Astrocyte of the cerebellum (primary cell): ENCODE measurements at regions not wholly inside any gene's neighbourhood (a gene's known extent, or its start where the extent isn't known, plus 50 kb on each side); places are given as distances from the start of the nearest gene placed in this dataset.

Experiments used
- DNase-seq: peaks from one replicate; pipeline ENCODE4 v3.0.0-alpha.2; 2011; ENCODE audit warnings: low read depth
- H3K4me3 ChIP-seq: 2 replicates; pipeline ENCODE4 v1.5.1; 2011; ENCODE audit warnings: mild to moderate bottlenecking, low read depth, low read length, moderate library complexity
- CTCF ChIP-seq: IDR thresholded peaks from 2 replicates; pipeline ENCODE4 v1.5.1; 2012; ENCODE audit warnings: low read length, low read depth, moderate library complexity, mild to moderate bottlenecking; ENCODE audit errors: missing control alignments
- in situ Hi-C: cut with HindIII; loops from 2 replicates; pipeline ENCODE4 v1.10.0; 2017; ENCODE audit warnings: low sequenced_read_pairs

- no peak for DNase-seq
- H3K4me3 ChIP-seq: no peak overlapping the region
- in situ Hi-C loops: no loop called here
- no peak for TF ChIP-seq CTCF
Measured at GRCh38 chr10:42988069-42988468, 88.8 kb upstream of the RET start.

DNA sequence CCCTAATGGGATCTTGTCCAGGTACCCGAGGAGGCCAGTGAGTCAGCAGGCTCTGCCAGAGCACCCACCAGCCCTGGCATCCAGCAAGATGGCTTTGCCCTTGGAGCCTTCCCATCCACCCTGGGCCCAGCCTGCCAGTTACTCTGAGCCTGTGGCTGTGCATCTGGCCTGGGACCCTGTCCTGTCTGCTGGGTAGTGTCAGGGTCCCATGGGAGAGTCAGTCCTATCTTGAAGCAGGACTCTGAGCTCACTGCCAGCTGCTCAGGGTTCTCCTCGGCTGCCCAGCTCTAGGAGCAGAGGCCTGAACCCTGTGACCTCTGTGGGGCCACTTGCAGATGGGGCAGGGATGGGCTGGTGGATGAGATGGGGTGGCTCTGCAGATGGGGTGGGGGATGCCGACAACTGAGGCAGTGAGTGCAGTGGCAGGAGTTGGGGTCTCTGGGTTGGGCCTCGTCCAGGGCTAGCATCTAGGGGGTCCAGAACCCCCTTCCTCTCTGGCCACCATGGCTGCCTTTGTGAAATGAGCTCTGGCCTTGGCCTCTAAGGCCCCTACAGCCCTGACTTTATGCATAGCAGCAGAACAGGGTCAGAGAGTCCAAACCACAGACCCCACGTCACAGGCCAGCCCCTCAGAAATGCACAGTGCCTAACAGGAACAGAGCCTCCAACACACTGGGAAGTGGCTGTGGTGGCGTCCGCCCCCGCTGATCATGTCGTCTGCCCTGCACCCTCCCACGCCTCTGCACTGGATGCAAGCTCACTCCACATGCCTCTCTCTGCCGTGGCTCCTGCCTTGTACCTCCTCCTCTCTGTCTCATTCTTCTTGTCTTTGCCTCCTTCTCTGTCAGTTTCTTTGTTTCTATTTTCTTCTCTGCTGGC lies 88.1 kb upstream of the RET start:
- no peak overlapping the region for H3K4me3 ChIP-seq
- no peak for TF ChIP-seq CTCF
- in situ Hi-C loops: no loop called here
- DNase-seq: no peak

- no peak overlapping the region for H3K4me3 ChIP-seq
- no peak for DNase-seq
- in situ Hi-C loops: no loop called here
- TF ChIP-seq CTCF: no peak
Measured at GRCh38 chr10:42989481-42989921, 87.4 kb upstream of the RET start.

DNA sequence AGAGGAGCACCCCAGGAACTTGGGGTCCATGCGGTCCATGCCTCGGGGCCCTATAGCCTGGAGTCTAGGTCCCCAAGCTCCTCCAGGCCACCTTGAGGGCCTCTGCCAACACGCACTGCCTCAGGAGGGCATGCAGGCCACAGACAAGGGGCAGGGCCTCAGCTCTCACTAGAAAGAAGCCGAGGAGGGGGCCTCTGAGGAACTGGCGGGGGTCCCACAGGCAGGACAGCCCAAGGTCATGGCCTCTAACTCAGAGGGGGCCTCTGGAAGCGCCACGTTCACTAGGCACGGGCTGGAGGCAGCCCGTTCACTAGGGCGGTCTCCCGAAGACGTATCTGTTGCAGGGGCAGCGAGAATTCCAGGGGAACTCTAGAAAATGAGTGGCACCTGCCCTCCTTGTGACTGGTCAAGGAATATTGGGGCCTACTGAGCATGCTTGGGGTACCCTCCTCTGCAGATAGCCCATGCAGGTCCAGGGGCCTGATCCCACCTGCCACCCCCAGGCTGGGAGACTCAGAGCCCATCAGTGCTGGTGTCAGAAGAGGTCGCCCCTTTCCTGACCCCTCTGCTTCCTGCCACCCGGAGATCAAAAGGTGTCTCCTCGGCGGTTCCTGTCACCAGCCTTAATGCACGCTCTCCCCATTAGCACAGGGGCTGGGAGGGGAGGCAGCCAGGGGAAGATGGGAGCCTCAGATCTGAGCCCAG lies 86.7 kb upstream of the RET start:
- no peak for DNase-seq
- TF ChIP-seq CTCF: no peak
- H3K4me3 ChIP-seq: no peak overlapping the region
- in situ Hi-C loops: no loop called here

GRCh38 chr10:42990721-42991441 lies 86.0 kb upstream of the RET start:
- H3K4me3 ChIP-seq: no peak overlapping the region
- in situ Hi-C loops: no loop called here
- no peak for DNase-seq
- TF ChIP-seq CTCF: no peak

GRCh38 chr10:42991442-42992098 lies 85.3 kb upstream of the RET start:
- no peak for DNase-seq
- no peak overlapping the region for H3K4me3 ChIP-seq
- TF ChIP-seq CTCF: no peak
- in situ Hi-C loops: no loop called here
